GM23338 (cell line): ENCODE measurements at regions not wholly inside any gene's neighbourhood (a gene's known extent, or its start where the extent isn't known, plus 50 kb on each side); places are given as distances from the start of the nearest gene placed in this dataset.

Source experiments
- ATAC-seq: fragments of 200-7000 bp; cut with Tn5 transposase; 3 replicates; pipeline ENCODE4 v1.9.1; 2020
- DNase-seq: peaks from one replicate; pipeline ENCODE4 v3.0.0-alpha.2; 2015; ENCODE audit warnings: low spot score
- H2AFZ ChIP-seq: fragments of 200-600 bp; sonication (generic); 2 replicates; pipeline ENCODE4 v1.8.0; 2016; ENCODE audit warnings: antibody characterized with exemption, mild to moderate bottlenecking, moderate library complexity
- H3F3A ChIP-seq: fragments of 200-600 bp; sonication (generic); replicated peaks from 2 replicates; pipeline ENCODE4 v1.8.0; 2017; ENCODE audit warnings: antibody characterized with exemption, mixed run types, low read depth
- H3K27ac ChIP-seq: fragments of 200-600 bp; sonication (generic); 2 replicates; pipeline ENCODE4 v1.6.1; 2016; ENCODE audit warnings: low read depth
- H3K27me3 ChIP-seq: fragments of 200-600 bp; sonication (generic); 2 replicates; pipeline ENCODE4 v1.8.0; 2016; ENCODE audit warnings: mild to moderate bottlenecking, mixed run types, moderate library complexity; ENCODE audit not compliant: insufficient read depth
- H3K36me3 ChIP-seq: fragments of 200-600 bp; sonication (generic); 2 replicates; pipeline ENCODE4 v1.8.0; 2016; ENCODE audit warnings: mild to moderate bottlenecking; ENCODE audit not compliant: insufficient read depth
- H3K4me1 ChIP-seq: fragments of 200-600 bp; sonication (generic); 2 replicates; pipeline ENCODE4 v1.8.0; 2016; ENCODE audit warnings: mild to moderate bottlenecking, moderate library complexity; ENCODE audit not compliant: insufficient read depth
- H3K4me2 ChIP-seq: fragments of 200-600 bp; sonication (generic); 2 replicates; pipeline ENCODE4 v1.7.1; 2017; ENCODE audit warnings: mixed run types
- H3K4me3 ChIP-seq: fragments of 200-600 bp; sonication (generic); 2 replicates; pipeline ENCODE4 v1.6.1; 2016; ENCODE audit warnings: mixed run types
- H3K79me2 ChIP-seq: fragments of 200-600 bp; sonication (generic); replicated peaks from 2 replicates; pipeline ENCODE4 v1.8.0; 2017; ENCODE audit warnings: mild to moderate bottlenecking; ENCODE audit not compliant: insufficient read depth
- H3K9me2 ChIP-seq: fragments of 200-600 bp; sonication (generic); 2 replicates; pipeline ENCODE4 v1.8.0; 2017; ENCODE audit not compliant: insufficient read depth
- H4K20me1 ChIP-seq: fragments of 200-600 bp; sonication (generic); replicated peaks from 2 replicates; pipeline ENCODE4 v1.8.0; 2017; ENCODE audit warnings: mild to moderate bottlenecking; ENCODE audit not compliant: insufficient read depth
- H3K27ac Mint-ChIP-seq: 2 replicates; pipeline ENCODE4 v1.8.0; 2020; ENCODE audit warnings: inconsistent platforms, mild to moderate bottlenecking, moderate library complexity, mixed read lengths
- H3K27me3 Mint-ChIP-seq: 3 replicates; pipeline ENCODE4 v1.8.0; 2022; ENCODE audit warnings: low read depth, mild to moderate bottlenecking, moderate library complexity, mixed read lengths, inconsistent platforms; ENCODE audit not compliant: insufficient read depth, poor library complexity
- H3K36me3 Mint-ChIP-seq: 3 replicates; pipeline ENCODE4 v1.8.0; 2021; ENCODE audit warnings: low read depth, mild to moderate bottlenecking, inconsistent platforms, moderate library complexity, mixed read lengths
- H3K4me1 Mint-ChIP-seq: 3 replicates; pipeline ENCODE4 v1.8.0; 2020; ENCODE audit warnings: mild to moderate bottlenecking, inconsistent platforms, mixed read lengths
- H3K4me3 Mint-ChIP-seq: 3 replicates; pipeline ENCODE4 v1.8.0; 2021; ENCODE audit warnings: moderate library complexity, mild to moderate bottlenecking, inconsistent platforms, mixed read lengths
- H3K9me3 Mint-ChIP-seq: 3 replicates; pipeline ENCODE4 v1.8.0; 2020; ENCODE audit warnings: moderate library complexity, mild to moderate bottlenecking, inconsistent platforms, mixed read lengths
- CREB1 ChIP-seq: fragments of 250-450 bp; sonication (Bioruptor Pico); IDR thresholded peaks from 2 replicates; pipeline ENCODE4 v1.5.0; 2020; ENCODE audit warnings: low read depth, mild to moderate bottlenecking, moderate library complexity
- CTCF ChIP-seq, 2 experiments: fragments of 200-600 bp in 1 of 2; sonication (generic) in 1 of 2; conservative IDR thresholded peaks; 2 replicates each; pipeline versions ENCODE4 v1.5.1 to v1.6.1; 2016 to 2017; ENCODE audit warnings: antibody characterized with exemption in 2 of 2, low read depth in 2 of 2, mild to moderate bottlenecking in 2 of 2, moderate library complexity in 1 of 2
- ETS1 ChIP-seq: IDR thresholded peaks from 2 replicates; pipeline ENCODE4 v1.6.1; 2016; ENCODE audit warnings: antibody characterized with exemption
- EZH2 ChIP-seq: fragments of 200-600 bp; sonication (generic); IDR thresholded peaks from one replicate; pipeline ENCODE4 v1.8.0; 2017; ENCODE audit warnings: antibody characterized with exemption, mild to moderate bottlenecking, low read depth; ENCODE audit not compliant: unreplicated experiment
- EZH2phosphoT487 ChIP-seq: fragments of 200-600 bp; sonication (generic); IDR thresholded peaks from one replicate; pipeline ENCODE4 v1.8.1; 2018; ENCODE audit warnings: antibody characterized with exemption; ENCODE audit not compliant: unreplicated experiment
- JUNB ChIP-seq: IDR thresholded peaks from one replicate; pipeline ENCODE4 v1.6.1; 2016; ENCODE audit warnings: antibody characterized with exemption; ENCODE audit not compliant: unreplicated experiment
- NANOG ChIP-seq: IDR thresholded peaks from 2 replicates; pipeline ENCODE4 v1.6.1; 2016; ENCODE audit warnings: antibody characterized with exemption, borderline replicate concordance
- POLR2AphosphoS5 ChIP-seq: IDR thresholded peaks from 2 replicates; pipeline ENCODE4 v1.6.1; 2016; ENCODE audit warnings: antibody characterized with exemption, low read depth
- REST ChIP-seq: IDR thresholded peaks from one replicate; pipeline ENCODE4 v1.6.1; 2018; ENCODE audit warnings: antibody characterized with exemption; ENCODE audit not compliant: unreplicated experiment
- STAT1 ChIP-seq: IDR thresholded peaks from one replicate; pipeline ENCODE4 v1.6.1; 2016; ENCODE audit warnings: antibody characterized with exemption; ENCODE audit not compliant: unreplicated experiment
- ZNF114 ChIP-seq: fragments of 250-450 bp; sonication (Bioruptor Pico); IDR thresholded peaks from 2 replicates; pipeline ENCODE4 v1.5.0; 2020; ENCODE audit warnings: mild to moderate bottlenecking, moderate library complexity
- ZNF331 ChIP-seq: fragments of 250-450 bp; sonication (Bioruptor Pico); IDR thresholded peaks from 2 replicates; pipeline ENCODE4 v1.5.0; 2020; ENCODE audit warnings: low read depth, mild to moderate bottlenecking, moderate library complexity
- ZNF462 ChIP-seq: fragments of 250-450 bp; sonication (Bioruptor Pico); IDR thresholded peaks from 2 replicates; pipeline ENCODE4 v1.5.0; 2020; ENCODE audit warnings: mild to moderate bottlenecking, moderate library complexity

GRCh38 chrX:150163221-150163930 lies 199.7 kb upstream of the MAMLD1 start:
- no peaks in the 10 kb centered on the region for H3K27me3 ChIP-seq
- H3K9me2 ChIP-seq: no peaks in the 10 kb centered on the region
- H3K36me3 ChIP-seq: no peaks in the 10 kb centered on the region
- Mint-ChIP-seq H3K4me3 (no peak overlapping the region), H3K27ac (no peak overlapping the region), H3K36me3 (no peaks in the 10 kb centered on the region), H3K4me1 (no peaks in the 10 kb centered on the region), H3K27me3 (no peaks in the 10 kb centered on the region), H3K9me3 (peaks cover 3% of the 10 kb centered on the region; the same call in 1 of the 3 replicates)
- H2AFZ ChIP-seq: no peak overlapping the region
- ATAC-seq (no peak), DNase-seq (no peak)
- H3K4me1 ChIP-seq: no peaks in the 10 kb centered on the region
- no peaks in the 10 kb centered on the region for H3K79me2 ChIP-seq
- H3K4me2 ChIP-seq: no peak overlapping the region
- H3K4me3 ChIP-seq: no peak overlapping the region
- TF ChIP-seq JUNB: no peak
- no peak for TF ChIP-seq CTCF (conservative IDR thresholded peaks at IDR 0.05; ENCODE audit: low read depth in 2 of 2)
- TF ChIP-seq CREB1 (CRISPR knock-in tag): no peak
- no peak for TF ChIP-seq EZH2
- no peak for TF ChIP-seq ZNF331
- TF ChIP-seq ETS1: no peak
- no peak for TF ChIP-seq ZNF114
- TF ChIP-seq ZNF462 (CRISPR knock-in tag): no peak
- TF ChIP-seq STAT1: no peak
- no peak for TF ChIP-seq EZH2phosphoT487
- TF ChIP-seq REST: no peak
- TF ChIP-seq POLR2AphosphoS5: no peak
- TF ChIP-seq NANOG: no peak
- no peaks in the 10 kb centered on the region for H3F3A ChIP-seq
- no peak overlapping the region for H3K27ac ChIP-seq
- H4K20me1 ChIP-seq: no peaks in the 10 kb centered on the region
